Natural killer cell (primary cell): ENCODE measurements at regions not wholly inside any gene's neighbourhood (a gene's known extent, or its start where the extent isn't known, plus 50 kb on each side); places are given as distances from the start of the nearest gene placed in this dataset.

Source experiments
- ATAC-seq, 3 donors: fragments of 150-1000 bp in 2 of 3; fragments of 200-7000 bp in 1 of 3; cut with Tn5 transposase; 1 replicate in 1 of 3; 2 replicates in 2 of 3; pipeline ENCODE4 v1.10.0; 2021; ENCODE audit warnings: mild to moderate bottlenecking in 2 of 3, moderate library complexity in 2 of 3
- DNase-seq, 2 donors: peaks; one replicate each; pipeline versions ENCODE4 v3.0.0 to v3.0.0-alpha.2; 2013 to 2021; ENCODE audit warnings: mixed read lengths in 1 of 2
- H3K27ac ChIP-seq: one replicate; pipeline ENCODE4 v1.5.1; 2013; ENCODE audit warnings: mild to moderate bottlenecking, low read length
- H3K27me3 ChIP-seq: one replicate; pipeline ENCODE4 v1.6.1; 2013; ENCODE audit warnings: low read length; ENCODE audit not compliant: control insufficient read depth, insufficient read depth
- H3K36me3 ChIP-seq: one replicate; pipeline ENCODE4 v1.6.1; 2013; ENCODE audit warnings: low read length; ENCODE audit not compliant: control insufficient read depth, insufficient read depth
- H3K4me1 ChIP-seq: one replicate; pipeline ENCODE4 v1.6.1; 2013; ENCODE audit warnings: low read length; ENCODE audit not compliant: control insufficient read depth, insufficient read depth
- H3K4me3 ChIP-seq: one replicate; pipeline ENCODE4 v1.5.1; 2013; ENCODE audit warnings: low read length
- H3K9me3 ChIP-seq: one replicate; pipeline ENCODE4 v1.6.1; 2013; ENCODE audit warnings: low read length; ENCODE audit not compliant: control insufficient read depth, insufficient read depth
- H3K27ac Mint-ChIP-seq, 2 donors: one replicate each; pipeline ENCODE4 v1.8.0; 2022; ENCODE audit warnings: mild to moderate bottlenecking in 2 of 2, mixed read lengths in 2 of 2, moderate library complexity in 1 of 2
- H3K27me3 Mint-ChIP-seq, 2 donors: one replicate each; pipeline ENCODE4 v1.8.0; 2022; ENCODE audit warnings: low read depth in 2 of 2, mixed read lengths in 2 of 2
- H3K36me3 Mint-ChIP-seq: one replicate; pipeline ENCODE4 v1.8.0; 2022; ENCODE audit warnings: mixed read lengths
- H3K4me1 Mint-ChIP-seq, 2 donors: one replicate each; pipeline ENCODE4 v1.8.0; 2022; ENCODE audit warnings: mixed read lengths in 2 of 2
- H3K4me3 Mint-ChIP-seq: one replicate; pipeline ENCODE4 v1.8.0; 2022; ENCODE audit warnings: mild to moderate bottlenecking, moderate library complexity, mixed read lengths
- H3K9me3 Mint-ChIP-seq, 2 donors: one replicate each; pipeline ENCODE4 v1.8.0; 2022; ENCODE audit warnings: mixed read lengths in 2 of 2
- WGBS: methylation state at CpG from one replicate; pipeline ENCODE4 v1.1.7; 2013; ENCODE audit warnings: missing lambda C conversion rate; ENCODE audit not compliant: insufficient coverage; 5-methylcytosine and 5-hydroxymethylcytosine counted together
- intact Hi-C: fragments of 100-400 bp; cut with micrococcal nuclease; formaldehyde crosslinking; loops from one replicate; pipeline ENCODE4 v1.14.2; 2022
- TF ChIP-seq, protein P1 (sequence below): fragments of 200-600 bp; IDR thresholded peaks from one replicate; pipeline ENCODE4 v1.8.0; 2022; ENCODE audit warnings: antibody characterized with exemption

DNA sequence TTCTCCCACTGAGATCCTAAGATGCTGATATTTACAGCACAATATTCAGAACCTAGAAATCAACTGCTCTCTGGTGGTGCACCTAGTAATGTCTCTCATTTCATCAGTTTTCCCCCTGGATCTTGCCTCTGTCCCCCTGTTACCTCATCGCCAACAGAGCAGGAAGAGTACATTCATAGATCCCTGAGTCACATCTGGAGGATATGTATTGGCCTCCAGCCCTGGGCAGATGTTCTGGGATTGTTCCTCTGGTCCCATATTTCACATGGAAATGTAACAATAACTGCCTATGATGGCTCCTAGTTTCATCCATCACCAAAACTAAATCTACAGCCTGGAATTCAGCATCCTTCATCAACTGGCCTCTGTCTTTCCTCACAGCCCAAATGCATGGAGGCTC lies 278.8 kb upstream of the SLC14A2 start:
- Histone ChIP-seq H3K27me3 (no peaks in the 10 kb centered on the region), H3K36me3 (no peaks in the 10 kb centered on the region), H3K4me1 (no peaks in the 10 kb centered on the region), H3K9me3 (no peaks in the 10 kb centered on the region), H3K4me3 (no peak overlapping the region), H3K27ac (no peak overlapping the region)
- no peak for ATAC-seq
- Mint-ChIP-seq H3K4me1 (no peaks in the 10 kb centered on the region), H3K36me3 (no peaks in the 10 kb centered on the region), H3K27ac (no peak overlapping the region), H3K4me3 (no peak overlapping the region), H3K27me3 (peaks cover 9 to 12% of the 10 kb centered on the region in 2 donors), H3K9me3 (no peaks in the 10 kb centered on the region)
- TF ChIP-seq, protein P1, sequence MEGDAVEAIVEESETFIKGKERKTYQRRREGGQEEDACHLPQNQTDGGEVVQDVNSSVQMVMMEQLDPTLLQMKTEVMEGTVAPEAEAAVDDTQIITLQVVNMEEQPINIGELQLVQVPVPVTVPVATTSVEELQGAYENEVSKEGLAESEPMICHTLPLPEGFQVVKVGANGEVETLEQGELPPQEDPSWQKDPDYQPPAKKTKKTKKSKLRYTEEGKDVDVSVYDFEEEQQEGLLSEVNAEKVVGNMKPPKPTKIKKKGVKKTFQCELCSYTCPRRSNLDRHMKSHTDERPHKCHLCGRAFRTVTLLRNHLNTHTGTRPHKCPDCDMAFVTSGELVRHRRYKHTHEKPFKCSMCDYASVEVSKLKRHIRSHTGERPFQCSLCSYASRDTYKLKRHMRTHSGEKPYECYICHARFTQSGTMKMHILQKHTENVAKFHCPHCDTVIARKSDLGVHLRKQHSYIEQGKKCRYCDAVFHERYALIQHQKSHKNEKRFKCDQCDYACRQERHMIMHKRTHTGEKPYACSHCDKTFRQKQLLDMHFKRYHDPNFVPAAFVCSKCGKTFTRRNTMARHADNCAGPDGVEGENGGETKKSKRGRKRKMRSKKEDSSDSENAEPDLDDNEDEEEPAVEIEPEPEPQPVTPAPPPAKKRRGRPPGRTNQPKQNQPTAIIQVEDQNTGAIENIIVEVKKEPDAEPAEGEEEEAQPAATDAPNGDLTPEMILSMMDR = no peak
- intact Hi-C loops = no loop called here
- no peak for DNase-seq
- WGBS = 86% methylated on average over 1 of the region's 1 CpG

- no peak overlapping the region for H3K27ac Mint-ChIP-seq
- no peaks in the 10 kb centered on the region for H3K4me1 Mint-ChIP-seq
- TF ChIP-seq, protein P1 = no peak
- Histone ChIP-seq H3K27me3 (no peaks in the 10 kb centered on the region), H3K9me3 (no peaks in the 10 kb centered on the region), H3K4me3 (no peak overlapping the region), H3K27ac (no peak overlapping the region), H3K36me3 (no peaks in the 10 kb centered on the region), H3K4me1 (no peaks in the 10 kb centered on the region)
- no peaks in the 10 kb centered on the region for H3K36me3 Mint-ChIP-seq
- H3K9me3 Mint-ChIP-seq = no peaks in the 10 kb centered on the region
- ATAC-seq (no peak), DNase-seq (no peak)
- WGBS = 82% methylated on average over 1 of the region's 1 CpG
- intact Hi-C loops = no loop called here
- peaks cover 0 to 8% of the 10 kb centered on the region in 2 donors for H3K27me3 Mint-ChIP-seq
- no peak overlapping the region for H3K4me3 Mint-ChIP-seq
Measured at GRCh38 chr18:45337477-45337876, 277.8 kb upstream of the SLC14A2 start.

DNA sequence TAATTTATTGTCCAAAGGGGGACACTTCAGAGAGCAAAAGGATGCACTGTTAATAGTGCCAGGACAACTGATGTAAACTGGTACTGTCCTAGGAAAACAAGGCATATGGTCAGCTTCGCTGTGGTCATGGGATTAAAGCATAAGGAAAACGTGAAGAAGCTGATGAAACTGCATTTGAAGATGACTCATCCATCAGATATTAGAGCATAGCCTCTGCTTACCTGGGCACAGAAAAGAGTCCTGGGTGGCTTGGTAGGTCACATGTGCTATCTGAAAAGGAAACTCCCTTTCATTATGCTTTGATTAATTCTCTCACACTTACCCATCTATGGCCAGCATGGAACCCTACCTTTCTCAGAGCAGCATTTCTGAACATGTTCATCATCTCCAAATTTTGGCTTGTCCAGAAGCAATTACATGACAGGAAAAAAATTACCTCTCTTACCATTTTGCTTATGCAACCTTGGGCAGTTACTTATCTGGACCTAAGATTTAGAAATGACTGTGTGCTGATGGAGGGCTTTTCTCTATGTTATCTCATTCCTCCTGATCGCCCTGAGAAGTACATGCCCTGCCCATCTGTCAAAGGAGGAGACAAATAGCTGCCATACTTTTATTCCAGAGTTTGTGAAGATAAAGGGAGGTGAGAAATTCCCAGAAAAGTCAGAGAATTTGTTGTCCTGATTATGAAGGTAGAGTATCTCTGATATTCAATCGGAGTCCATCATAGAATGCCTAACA lies 275.3 kb upstream of the SLC14A2 start:
- 85% methylated on average over 3 of the region's 4 CpGs for WGBS
- intact Hi-C loops = no loop called here
- ATAC-seq (no peak), DNase-seq (no peak)
- Mint-ChIP-seq H3K4me1 (no peaks in the 10 kb centered on the region), H3K36me3 (no peaks in the 10 kb centered on the region), H3K27me3 (peaks cover 0 to 6% of the 10 kb centered on the region in 2 donors), H3K9me3 (no peaks in the 10 kb centered on the region), H3K4me3 (no peak overlapping the region), H3K27ac (no peak overlapping the region)
- Histone ChIP-seq H3K27ac (no peak overlapping the region), H3K4me1 (no peaks in the 10 kb centered on the region), H3K27me3 (no peaks in the 10 kb centered on the region), H3K9me3 (no peaks in the 10 kb centered on the region), H3K36me3 (no peaks in the 10 kb centered on the region), H3K4me3 (no peak overlapping the region)
- TF ChIP-seq, protein P1 = no peak

GRCh38 chr18:45340884-45341283 lies 274.4 kb upstream of the SLC14A2 start:
- Mint-ChIP-seq H3K9me3 (no peaks in the 10 kb centered on the region), H3K27ac (no peak overlapping the region), H3K36me3 (no peaks in the 10 kb centered on the region), H3K27me3 (peaks cover 0 to 4% of the 10 kb centered on the region in 2 donors), H3K4me3 (no peak overlapping the region), H3K4me1 (no peaks in the 10 kb centered on the region)
- no peak for ATAC-seq
- DNase-seq = no peak
- WGBS = 57% methylated on average over 3 of the region's 3 CpGs
- Histone ChIP-seq H3K4me3 (no peak overlapping the region), H3K27me3 (no peaks in the 10 kb centered on the region), H3K9me3 (no peaks in the 10 kb centered on the region), H3K36me3 (no peaks in the 10 kb centered on the region), H3K4me1 (no peaks in the 10 kb centered on the region), H3K27ac (no peak overlapping the region)
- intact Hi-C loops = no loop called here
- TF ChIP-seq, protein P1 = no peak
